Stomach (tissue), 4 donors: ENCODE measurements at regions not wholly inside any gene's neighbourhood (a gene's known extent, or its start where the extent isn't known, plus 50 kb on each side); places are given as distances from the start of the nearest gene placed in this dataset.

ENCODE experiments used
- CTCF ChIP-seq, 7 experiments: fragments of 450-650 bp in 4 of 7; fragments of 200-600 bp in 3 of 7; sonication (generic) in 3 of 7; IDR thresholded peaks; one replicate each; pipeline ENCODE4 v1.5.1; 2016 to 2019; ENCODE audit warnings: antibody characterized with exemption in 7 of 7, control low read depth in 2 of 7, mild to moderate bottlenecking in 1 of 7
- EP300 ChIP-seq: sonication (generic); formaldehyde crosslinking; IDR thresholded peaks from one replicate; pipeline ENCODE4 v1.6.1; 2017; ENCODE audit warnings: antibody characterized with exemption
- POLR2A ChIP-seq, 4 donors: fragments of 450-650 bp; IDR thresholded peaks; one replicate each; pipeline ENCODE4 v1.6.1; 2016; ENCODE audit warnings: antibody characterized with exemption in 4 of 4, control low read depth in 2 of 4, mild to moderate bottlenecking in 1 of 4, moderate library complexity in 1 of 4
- POLR2AphosphoS5 ChIP-seq, 3 donors: sonication (generic); formaldehyde crosslinking; IDR thresholded peaks; one replicate each; pipeline ENCODE4 v1.6.1; 2016; ENCODE audit warnings: antibody characterized with exemption in 3 of 3

DNA sequence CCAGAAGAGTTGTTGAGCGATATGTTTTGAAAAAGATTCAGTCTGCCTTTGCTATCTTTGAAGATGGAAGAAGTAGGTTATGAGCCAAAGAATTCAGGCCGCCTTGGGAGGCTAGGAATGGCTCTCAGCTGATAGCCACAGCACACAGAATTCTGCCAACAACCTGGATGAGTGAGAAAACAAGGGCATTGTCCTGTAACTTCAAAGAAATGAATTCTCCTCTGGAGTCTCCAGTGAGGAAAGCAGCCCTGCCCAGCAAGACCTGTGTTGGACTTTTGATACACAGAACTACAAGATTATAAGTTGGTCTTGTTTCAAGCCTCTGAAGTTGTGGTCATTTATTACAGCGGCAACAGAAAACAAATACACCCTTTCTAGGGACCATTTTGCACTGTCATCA lies 509.9 kb upstream of the ZNF608 start:
- TF ChIP-seq CTCF (IDR thresholded peaks at IDR 0.05) (no peak), EP300 (no peak), POLR2AphosphoS5 (IDR thresholded peaks at IDR 0.05) (no peak), POLR2A (IDR thresholded peaks at IDR 0.05) (no peak)
